Activated CD4-positive, alpha-beta T cell treated with anti-CD3 and anti-CD28 coated beads for 24 hours (primary cell): ENCODE measurements at regions not wholly inside any gene's neighbourhood (a gene's known extent, or its start where the extent isn't known, plus 50 kb on each side); places are given as distances from the start of the nearest gene placed in this dataset.

Experiments used
- DNase-seq, 2 donors: peaks; one replicate each; pipeline ENCODE4 v3.0.0-alpha.2; 2020; ENCODE audit warnings: low read depth in 2 of 2

DNA sequence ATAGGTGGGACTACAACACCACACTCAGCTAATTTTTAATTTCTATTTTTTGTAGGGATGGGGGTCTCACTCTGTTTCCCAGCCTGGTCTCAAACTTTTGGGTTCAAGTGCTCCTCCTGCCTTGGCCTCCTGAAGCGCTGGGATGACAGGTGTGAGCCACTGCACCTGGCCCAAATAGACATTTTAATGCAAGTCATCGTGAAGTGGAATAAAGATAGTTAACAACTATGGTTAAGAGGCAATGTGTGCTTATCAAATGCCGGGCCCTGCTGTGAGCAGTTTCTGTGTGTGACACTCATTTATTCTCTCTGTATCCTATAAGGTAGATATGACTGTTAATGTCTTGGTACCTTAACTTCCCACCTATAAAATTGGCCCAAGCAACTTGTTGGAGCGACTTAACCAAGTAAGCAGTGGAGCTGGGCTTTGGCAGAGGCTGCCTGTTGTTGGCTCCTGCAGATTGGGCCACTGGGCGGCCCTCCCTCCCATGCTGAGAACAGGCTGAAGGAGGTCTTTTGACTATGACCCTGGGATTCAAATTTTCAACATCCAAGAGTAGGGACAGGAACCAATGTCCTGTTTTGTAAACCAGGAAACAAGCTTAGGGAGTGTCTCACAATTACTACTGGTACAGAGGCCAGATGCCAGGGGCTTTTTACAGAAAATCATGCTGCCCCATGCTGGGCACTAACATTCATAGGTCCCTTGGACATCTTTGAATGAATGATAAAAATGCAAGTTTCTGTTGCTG is 450.7 kb downstream of the TSHZ3 start:
- DNase-seq = no peak

DNA sequence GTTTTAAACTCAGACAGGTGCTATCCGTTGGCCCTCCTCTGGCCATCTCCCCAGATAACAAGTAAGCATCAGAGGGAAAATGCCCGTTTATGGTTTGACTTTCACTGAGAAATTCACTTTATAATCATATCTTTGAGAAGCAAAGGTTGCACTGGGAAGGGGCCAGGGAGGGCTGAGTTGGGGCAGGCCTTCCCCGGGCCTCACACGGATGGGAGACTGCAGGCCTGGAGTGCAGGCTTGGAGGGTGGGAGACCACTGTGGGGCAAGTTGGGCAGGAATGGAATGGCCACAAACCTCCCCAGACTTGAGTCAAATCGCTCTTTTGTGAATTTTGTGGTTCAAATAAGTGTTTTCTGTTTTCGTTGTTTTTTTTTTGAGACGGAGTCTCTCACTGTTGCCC is 451.7 kb downstream of the TSHZ3 start:
- DNase-seq = no peak

DNA sequence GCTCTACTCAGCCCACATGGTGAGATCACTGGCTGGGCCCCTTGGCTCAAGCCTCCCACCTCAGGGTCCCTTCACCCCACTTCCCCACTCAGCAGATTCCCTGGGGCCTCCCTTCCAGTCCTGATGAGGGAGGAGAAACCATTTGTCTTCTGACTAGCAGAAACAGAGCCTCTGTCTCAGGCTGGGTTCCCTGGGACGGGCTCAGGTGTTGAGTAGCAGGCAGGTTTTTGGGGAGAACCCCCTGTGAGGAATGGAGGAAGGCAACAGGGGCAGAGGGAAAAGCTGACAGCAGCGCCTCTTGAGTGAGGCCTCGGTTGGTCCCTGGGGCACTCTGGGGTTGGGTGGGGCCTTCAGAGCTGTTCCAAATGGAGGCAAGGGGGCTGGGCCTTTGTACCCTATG is 452.2 kb downstream of the TSHZ3 start:
- no peak for DNase-seq

DNA sequence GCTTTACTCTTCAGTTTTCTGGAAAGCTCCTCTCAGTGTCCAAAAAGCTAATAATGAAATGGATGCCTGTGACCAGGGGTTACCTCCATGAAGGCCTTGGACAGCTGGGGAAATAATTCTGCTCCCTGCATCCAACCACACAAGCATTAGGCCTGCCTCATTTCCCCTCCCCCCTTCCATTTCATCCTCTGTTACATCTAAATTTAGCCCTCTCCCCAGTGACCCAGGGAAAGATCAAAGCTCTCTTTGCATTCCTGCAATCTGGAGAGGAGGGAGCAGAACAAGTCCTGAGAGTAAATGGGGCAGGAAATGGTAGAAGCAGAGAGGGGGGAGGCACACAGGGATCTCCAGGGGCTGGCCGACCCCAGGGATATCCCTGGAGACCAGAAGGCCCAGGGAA is 452.7 kb downstream of the TSHZ3 start:
- DNase-seq = no peak

DNA sequence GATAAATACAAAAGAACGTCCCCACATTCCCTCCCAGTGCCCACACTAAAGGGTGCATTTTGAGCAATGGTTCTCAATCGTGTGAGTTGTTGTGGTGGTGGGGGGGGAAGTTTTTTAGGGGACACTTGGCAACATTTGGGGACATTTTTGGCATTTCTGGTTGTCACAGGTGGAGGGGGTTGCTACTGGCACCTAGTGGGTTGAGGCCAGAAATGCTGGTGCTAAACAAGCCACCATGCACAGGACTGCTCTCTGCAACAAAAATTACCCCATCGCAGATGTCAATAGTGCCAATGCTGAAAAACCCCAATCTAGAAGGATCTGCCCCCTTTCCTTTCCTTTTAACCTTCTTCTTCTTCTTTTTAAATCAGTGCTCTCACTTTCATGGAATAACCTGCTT is 453.3 kb downstream of the TSHZ3 start:
- DNase-seq = no peak

DNA sequence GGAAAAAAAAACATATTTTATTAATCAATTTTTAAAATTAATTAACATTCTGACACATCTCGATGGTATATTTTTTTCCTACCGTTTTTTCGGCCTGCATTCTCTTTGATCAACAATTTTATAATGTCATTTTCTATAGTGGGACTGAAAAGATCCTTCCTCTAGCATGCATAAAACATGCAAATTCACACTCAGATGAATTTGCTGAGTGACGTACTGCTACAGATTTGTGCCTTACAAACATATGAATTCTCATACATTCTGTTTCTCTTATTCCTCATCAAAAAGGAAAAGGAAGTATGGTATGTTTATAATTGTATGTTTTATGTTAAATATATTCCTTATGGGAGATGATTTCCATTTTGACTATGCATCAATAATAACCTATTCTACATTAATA is 458.2 kb downstream of the TSHZ3 start:
- DNase-seq = no peak

DNA sequence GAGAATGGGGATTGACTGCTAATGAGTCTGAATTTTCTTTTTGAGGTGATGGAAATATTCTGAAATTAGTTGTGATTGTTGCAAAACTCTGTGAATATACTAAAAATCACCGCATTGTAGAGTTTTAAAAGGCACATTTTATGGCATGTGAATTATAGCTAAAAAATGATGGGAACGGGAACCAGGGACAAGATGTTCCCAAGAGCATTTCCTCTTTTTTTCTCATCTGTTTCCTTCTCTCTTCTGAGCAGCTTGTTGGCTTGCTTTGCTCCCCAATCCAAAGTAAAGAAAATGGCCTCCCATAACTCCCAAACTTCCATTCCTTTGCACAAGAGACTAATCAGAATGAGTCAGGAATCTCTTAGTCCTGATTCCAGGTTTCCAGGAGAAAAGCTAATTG is 459.2 kb downstream of the TSHZ3 start:
- DNase-seq = no peak

DNA sequence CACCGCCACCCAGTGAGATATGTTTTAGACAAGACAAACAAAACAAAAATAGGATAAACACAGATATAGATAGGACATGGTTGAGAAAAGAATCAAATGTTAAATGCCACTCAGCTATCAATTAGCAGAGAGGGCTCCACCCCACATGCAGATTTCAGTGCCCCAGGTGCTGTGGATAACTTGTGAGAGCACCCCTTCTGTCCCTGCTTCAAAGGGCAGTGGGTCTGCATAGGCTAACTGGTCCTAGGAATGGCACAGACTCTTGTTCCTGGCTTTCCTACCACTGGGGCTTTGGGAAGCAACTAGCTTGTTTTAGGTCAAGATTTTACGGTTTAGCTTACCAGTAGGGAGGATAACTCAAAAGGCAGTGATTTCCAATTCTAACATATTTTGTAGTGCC is 460.3 kb downstream of the TSHZ3 start:
- no peak for DNase-seq

DNA sequence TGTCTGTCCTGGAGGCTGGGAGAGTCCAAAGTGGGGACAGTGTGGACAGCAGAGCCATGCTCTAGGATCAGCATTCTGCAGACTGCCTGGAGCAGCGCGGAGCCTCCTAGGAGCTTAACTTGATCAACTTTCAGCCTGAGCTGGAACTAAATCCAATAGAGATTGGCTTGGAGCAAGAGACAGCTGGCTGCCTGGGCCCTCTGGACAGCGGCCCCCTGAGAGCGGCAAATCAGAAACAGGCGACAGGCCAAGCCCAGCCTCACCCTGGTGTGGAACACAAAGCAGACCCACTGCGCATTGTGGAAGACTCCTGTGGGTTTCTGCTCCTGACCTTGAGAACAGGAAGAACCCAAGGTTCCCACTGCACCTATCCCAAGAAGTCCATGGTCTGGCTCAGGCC is 462.2 kb downstream of the TSHZ3 start:
- DNase-seq = no peak

DNA sequence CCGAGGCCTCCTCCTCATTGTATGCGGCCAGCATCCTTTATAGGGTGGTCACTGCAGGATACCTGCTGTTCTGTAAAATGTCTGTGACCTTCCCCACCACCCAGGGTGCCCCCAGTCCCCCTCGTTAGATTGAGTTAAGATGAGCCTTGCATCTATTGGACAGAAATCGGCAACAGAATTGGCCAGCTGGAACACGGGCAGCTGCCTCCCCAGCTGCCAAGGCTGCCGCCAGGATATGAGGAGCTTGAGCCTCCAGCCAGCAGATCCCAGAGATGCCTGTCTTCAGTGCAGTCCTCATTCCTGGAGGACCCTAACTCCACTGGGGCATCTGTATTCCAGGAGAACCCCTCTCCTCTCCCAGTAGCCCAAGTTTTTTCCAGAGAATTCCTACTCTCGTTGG is 463.0 kb downstream of the TSHZ3 start:
- DNase-seq = no peak

DNA sequence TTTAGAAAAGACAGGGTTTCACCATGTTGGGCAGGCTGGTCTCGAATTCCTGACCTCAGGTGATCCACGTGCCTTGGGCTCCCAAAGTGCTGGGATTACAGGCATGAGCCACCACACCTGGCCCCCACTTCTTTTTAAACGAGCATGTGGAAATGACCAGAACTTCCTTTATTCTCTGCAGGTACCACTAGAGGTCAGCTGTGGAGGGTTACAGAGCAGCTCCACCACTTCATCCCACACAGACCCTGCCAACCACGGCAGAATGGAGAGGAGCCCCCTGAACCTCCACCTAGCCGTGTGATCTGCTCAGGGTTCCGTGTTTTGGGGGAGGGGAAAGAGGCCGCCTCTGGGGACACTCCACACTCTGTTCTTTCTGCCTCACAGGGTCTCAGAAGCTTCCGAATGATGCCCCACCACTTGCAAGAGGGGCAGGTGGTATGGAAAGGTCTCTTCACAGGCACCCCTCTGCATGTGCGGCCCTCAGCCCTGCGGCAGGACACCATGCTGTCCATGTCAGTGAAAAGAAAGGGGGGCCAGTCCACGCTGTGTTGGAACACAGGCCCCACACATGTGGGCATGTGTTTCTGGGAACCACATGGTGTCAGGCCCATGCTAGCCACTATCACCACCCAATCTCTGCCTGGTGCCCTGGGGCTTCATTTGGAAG is 465.0 kb downstream of the TSHZ3 start:
- DNase-seq = no peak

DNA sequence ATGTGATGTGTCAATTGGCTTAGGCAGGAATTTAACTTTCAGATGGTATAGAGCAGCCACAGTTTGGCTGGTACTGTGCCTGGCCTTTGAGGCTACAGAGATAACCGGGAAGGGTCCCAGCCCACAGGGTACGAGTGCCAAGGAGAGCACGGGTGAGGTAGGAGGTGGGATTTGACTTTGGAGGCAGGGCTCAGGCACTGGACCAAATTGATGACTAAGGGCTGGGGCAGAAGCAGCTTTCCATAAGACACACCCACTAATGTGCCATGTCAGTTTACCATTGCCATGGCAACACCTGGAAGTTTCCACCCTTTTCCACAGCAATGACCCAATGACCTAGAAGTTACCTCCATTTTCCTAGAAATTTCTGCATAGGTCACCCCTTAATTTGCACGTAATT is 466.2 kb downstream of the TSHZ3 start:
- DNase-seq = no peak

DNA sequence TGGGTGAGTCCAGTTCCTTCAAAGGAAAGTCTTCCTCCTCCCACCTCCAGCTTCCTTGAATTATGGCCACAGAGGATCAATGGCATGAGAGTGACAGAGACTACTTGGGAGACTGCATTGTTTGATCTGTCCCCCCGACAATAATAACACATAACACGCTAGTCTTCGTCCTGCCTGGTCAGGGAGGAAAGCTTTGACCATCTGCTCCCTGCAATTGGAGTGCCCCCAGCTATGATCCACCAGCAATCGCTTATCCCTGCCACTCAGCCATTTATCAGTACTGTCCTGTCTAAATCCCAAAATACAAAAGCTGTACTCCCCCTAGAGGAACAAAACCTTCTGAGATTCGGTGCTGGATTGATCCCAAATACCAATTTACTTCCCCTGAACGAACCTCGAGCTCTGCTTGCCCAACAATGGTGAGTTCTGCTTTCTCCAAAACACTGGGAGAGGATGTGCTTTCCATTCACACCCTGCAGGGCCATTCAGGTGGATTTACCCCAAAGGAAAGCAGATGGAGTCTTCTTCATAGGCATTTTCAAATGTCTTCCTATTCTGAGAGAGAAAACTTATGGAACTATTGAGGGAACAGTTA is 466.7 kb downstream of the TSHZ3 start:
- no peak for DNase-seq

DNA sequence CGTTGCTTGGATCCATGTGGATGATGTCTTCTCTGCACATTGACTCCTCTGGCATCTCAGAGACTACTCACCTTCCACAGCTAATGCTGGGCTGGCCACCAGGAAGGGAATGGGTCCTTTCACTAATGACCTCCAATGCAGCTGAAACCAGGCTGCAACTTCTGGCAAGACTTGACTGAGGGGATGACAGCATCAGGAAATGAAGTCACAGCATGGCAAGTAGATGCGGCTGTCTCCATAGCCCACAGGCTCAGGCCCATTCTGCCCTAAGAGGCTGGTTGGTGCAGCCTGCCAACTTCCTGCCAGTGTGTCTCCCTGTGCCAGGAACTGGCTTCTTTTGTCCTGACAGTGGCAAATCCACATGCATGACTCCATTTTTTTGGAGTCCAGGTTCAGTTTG is 467.3 kb downstream of the TSHZ3 start:
- DNase-seq = no peak

DNA sequence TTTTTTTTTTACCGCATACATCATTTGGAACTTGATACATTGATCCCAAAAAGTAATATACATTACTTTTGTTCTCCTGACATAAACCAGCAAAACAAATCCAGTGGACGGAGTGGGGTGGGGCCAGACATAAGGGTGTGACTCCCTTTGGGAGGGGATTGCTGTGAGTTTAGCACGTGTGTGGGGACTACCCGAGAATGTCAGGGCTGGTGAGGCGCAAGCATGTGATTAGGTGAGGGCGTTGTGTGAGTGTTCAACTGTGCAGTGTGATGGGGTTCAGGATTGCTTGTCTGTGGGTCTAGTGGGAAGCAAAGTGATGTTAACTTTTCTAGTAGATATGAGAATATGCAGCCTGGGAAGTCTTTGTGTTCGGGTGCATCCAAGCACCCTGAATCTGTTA is 468.0 kb downstream of the TSHZ3 start:
- no peak for DNase-seq

DNA sequence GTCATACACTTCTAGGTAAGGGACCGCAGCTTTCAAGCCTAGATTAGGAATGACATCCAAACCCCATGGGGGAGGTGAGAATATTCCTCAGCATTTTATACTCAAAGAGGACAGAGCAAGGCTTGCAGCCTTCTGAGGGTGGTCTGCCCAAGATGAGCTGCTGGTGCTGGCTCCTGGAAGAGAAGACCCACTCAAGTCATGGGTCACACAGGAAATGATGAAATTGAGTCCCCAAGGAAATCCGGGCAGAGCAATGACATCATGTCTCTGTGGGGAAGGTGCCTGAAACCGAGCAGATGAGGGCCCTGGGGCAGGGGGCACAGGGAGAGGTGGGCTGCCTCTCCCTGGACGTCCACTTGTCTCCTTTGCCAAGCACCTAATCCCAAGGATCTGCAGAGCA is 468.7 kb downstream of the TSHZ3 start:
- no peak for DNase-seq

DNA sequence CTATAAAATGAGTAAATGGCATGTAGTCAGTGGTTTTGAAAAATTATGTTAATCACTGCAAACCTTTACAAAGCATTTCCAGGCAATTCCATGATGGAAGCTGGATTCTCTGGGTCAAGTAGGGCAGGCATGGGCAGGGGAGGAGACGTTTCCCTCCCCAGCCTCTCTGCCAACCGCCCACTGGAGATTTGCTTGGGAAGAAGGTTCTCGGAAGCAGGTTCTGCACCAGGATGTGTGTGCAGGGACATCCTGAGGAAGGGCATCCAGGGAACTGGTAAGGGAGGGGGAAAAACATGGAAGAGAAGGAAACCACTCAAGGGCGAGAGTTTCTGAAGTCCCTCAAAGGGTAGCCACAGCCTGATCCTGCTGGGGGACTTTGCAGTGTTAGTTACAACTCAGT is 469.1 kb downstream of the TSHZ3 start:
- no peak for DNase-seq

DNA sequence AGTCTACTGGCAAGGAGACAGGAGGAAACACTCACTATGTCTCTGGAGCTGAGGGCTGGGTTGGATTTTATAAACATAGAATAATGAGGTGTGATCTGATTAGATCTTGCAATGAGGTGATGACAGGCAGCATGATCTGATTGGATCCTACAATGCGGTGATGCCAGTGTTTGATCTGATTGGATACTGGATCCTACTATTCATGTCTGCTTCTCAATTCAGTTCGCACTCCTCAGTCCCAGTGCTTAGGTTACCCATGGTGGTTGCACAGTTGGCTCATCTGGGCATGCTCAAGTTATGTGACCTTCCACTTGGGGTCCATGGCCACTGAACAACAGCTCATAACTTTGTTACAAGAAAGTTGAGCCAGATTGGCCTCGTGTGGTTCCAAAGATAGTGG is 469.5 kb downstream of the TSHZ3 start:
- DNase-seq = no peak

DNA sequence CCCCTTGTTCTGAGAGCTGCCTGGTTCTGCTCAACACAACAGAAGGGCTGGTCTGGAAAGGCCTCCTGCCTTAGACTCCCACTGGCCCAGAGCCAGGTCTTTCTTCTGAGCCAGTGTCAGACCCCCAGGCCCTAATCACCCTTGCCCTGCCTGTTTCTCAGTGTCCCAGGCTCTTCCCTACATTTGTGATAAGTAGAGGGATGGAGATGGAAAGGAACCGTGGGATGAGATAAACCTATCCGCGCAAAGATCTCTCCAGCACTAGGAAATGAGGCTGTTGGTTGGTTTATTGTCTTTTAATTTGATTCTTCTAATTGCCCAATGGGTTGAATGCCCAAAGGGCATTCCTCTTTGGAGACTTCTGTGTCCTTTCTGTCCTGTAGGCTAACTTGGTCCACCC is 470.0 kb downstream of the TSHZ3 start:
- DNase-seq = no peak

DNA sequence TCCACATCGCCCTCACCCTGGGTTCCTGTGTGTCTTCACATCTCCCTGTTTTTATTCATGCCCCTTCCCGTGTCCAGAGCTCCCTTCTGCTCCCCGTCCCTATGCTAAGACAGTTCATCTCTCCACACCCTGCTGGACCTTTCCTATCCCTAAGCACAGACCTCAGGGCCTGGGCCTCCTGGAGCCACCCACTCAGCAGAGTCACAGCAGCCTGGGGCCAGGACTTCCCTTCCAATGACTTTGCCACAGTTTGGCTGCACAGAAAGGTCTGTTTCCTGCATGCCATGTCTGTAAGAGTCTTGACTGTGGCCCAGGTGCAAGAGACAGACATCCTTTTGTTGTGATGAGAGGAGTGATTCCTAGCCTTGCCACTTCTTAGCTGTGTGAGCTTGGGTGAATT is 470.7 kb downstream of the TSHZ3 start:
- DNase-seq = no peak

DNA sequence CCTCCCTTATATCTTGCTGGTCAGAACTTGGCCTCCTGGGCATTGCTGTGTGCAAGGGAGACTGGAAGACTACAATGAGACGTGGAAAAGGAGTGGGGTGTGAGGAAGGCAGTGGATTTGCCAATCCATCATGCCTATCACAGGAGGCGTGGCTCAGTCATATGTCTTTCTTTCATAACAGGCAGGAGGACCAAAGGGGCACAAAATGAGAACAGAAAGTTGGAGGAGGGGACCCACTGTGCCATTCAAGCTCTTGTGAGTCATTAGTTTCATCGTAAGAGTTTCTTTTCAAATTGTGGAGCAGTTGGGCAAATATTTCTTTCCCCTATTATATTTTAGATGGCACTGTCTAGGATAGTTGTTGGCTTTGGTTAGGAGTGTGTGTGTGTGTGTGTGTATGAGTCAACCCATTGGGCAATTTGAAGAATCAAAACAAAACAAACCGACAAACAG is 471.5 kb downstream of the TSHZ3 start:
- DNase-seq = no peak

DNA sequence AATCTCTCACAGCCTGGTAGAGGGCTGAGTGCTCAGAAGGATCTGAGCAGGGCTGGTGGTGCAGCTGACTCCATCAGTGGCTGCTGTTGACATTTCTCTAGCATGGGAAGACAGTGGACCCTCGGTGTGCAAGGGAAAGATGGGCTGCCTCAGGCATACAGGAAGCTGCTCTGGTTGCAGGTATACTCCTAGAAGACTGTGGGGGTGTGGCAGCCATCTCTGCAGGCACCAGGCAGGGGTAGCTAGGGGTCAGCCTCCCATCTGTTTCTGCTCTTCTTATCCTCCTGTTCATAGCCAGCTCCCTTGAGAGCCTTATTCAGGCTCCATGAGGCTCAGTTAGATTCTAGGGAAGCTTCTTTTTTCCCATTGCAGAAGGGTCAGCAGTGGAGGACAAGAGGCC is 475.5 kb downstream of the TSHZ3 start:
- no peak for DNase-seq

DNA sequence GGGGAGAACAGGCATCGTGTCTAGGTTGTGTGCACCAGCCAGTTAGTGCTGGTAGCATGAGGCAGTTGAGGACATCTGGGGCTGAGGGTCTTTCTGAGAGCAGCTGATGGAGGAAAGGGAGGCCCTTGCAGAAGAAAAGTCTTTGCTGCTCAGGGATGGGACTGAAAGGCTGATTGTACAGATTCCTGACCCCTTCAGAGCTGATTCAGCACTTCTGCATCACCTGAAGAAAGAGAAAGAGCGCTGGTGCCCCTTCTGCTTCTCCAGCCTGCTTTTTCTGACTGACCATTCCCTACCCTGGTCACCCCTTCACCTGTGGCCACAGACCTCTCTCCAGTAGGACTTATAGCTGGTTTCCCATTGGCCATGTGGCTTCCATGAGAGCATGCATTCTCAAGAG is 476.2 kb downstream of the TSHZ3 start:
- DNase-seq = no peak
